ENCODE measurements at regions not wholly inside any gene's neighbourhood (a gene's known extent, or its start where the extent isn't known, plus 50 kb on each side); places are given as distances from the start of the nearest gene placed in this dataset.

- H3K36me3 ChIP-seq (ENCODE audit: insufficient read depth, low read length) = no peaks in the 10 kb centered on the region
- no peak overlapping the region for H3K4me3 ChIP-seq (ENCODE audit: low read depth, low read length, poor library complexity, severe bottlenecking)
- intact Hi-C loops (cut with micrococcal nuclease; ENCODE audit: unreplicated experiment) = no loop called here
- TF ChIP-seq CTCF (conservative IDR thresholded peaks at IDR 0.05; ENCODE audit: low read length) (no peak), EZH2phosphoT487 (IDR thresholded peaks at IDR 0.05; ENCODE audit: borderline replicate concordance, low read depth, low read length) (no peak)
- H3K9me2 ChIP-seq (ENCODE audit: insufficient read depth, low read length) = no peaks in the 10 kb centered on the region
- POLR2A ChIA-PET = no interaction called here
- H2AFZ ChIP-seq (ENCODE audit: low read length) = no peak overlapping the region
- DNase-seq (ENCODE audit: low spot score) = no peak
- H4K20me1 ChIP-seq (ENCODE audit: insufficient read depth, low read length) = no peaks in the 10 kb centered on the region
- H3K79me2 ChIP-seq (ENCODE audit: insufficient read depth, low read depth, low read length) = no peaks in the 10 kb centered on the region
- H3K9me3 ChIP-seq (ENCODE audit: low read length) = no peaks in the 10 kb centered on the region
- no TSS peak for BruUV-seq (replicated peaks)
- H3K4me1 ChIP-seq (ENCODE audit: insufficient read depth, low read length, poor library complexity, severe bottlenecking) = no peaks in the 10 kb centered on the region
- CTCF ChIA-PET (ENCODE audit: unreplicated experiment) = no interaction called here
- no peak overlapping the region for H3K4me2 ChIP-seq (ENCODE audit: low read length)
- no peak overlapping the region for H3K27ac ChIP-seq (ENCODE audit: low read depth, low read length, poor library complexity, severe bottlenecking)
Measured at GRCh38 chr12:25723921-25724491, 170.9 kb upstream of the LMNTD1 start.

DNA sequence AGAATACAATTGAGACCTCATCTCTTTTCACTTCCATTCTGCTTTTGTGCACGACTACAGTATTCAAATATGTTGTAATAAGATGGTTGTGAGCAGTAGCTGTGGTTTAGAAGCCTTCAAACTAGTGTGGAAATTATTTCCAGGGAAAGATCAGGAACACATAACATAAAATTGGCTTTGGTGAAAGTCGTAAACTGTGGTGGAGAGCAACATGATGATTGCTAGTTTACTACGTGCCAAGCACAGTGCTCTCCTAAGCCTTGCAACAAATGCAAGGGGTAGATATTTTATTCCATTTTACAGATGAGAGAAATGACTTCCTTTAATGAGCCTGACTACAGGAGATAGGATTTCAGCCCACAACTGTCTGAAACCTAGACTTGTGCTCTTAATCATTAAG lies 172.4 kb upstream of the LMNTD1 start:
- TF ChIP-seq EZH2phosphoT487 (IDR thresholded peaks at IDR 0.05; ENCODE audit: borderline replicate concordance, low read depth, low read length) (no peak), CTCF (conservative IDR thresholded peaks at IDR 0.05; ENCODE audit: low read length) (no peak)
- H3K4me2 ChIP-seq (ENCODE audit: low read length) = no peak overlapping the region
- H3K9me2 ChIP-seq (ENCODE audit: insufficient read depth, low read length) = no peaks in the 10 kb centered on the region
- intact Hi-C loops (cut with micrococcal nuclease; ENCODE audit: unreplicated experiment) = no loop called here
- no peaks in the 10 kb centered on the region for H3K79me2 ChIP-seq (ENCODE audit: insufficient read depth, low read depth, low read length)
- POLR2A ChIA-PET = interaction anchor here (0.7 kb wide), 1 partner anchor 220 kb away, joined by 3 read pairs; no protein-coding TSS in a partner anchor
- H3K4me3 ChIP-seq (ENCODE audit: low read depth, low read length, poor library complexity, severe bottlenecking) = no peak overlapping the region
- no peak overlapping the region for H3K27ac ChIP-seq (ENCODE audit: low read depth, low read length, poor library complexity, severe bottlenecking)
- no peak for DNase-seq (ENCODE audit: low spot score)
- CTCF ChIA-PET (ENCODE audit: unreplicated experiment) = no interaction called here
- H2AFZ ChIP-seq (ENCODE audit: low read length) = no peak overlapping the region
- no peaks in the 10 kb centered on the region for H3K9me3 ChIP-seq (ENCODE audit: low read length)
- no peaks in the 10 kb centered on the region for H3K36me3 ChIP-seq (ENCODE audit: insufficient read depth, low read length)
- no peaks in the 10 kb centered on the region for H3K4me1 ChIP-seq (ENCODE audit: insufficient read depth, low read length, poor library complexity, severe bottlenecking)
- no TSS peak for BruUV-seq (replicated peaks)
- H4K20me1 ChIP-seq (ENCODE audit: insufficient read depth, low read length) = no peaks in the 10 kb centered on the region

DNA sequence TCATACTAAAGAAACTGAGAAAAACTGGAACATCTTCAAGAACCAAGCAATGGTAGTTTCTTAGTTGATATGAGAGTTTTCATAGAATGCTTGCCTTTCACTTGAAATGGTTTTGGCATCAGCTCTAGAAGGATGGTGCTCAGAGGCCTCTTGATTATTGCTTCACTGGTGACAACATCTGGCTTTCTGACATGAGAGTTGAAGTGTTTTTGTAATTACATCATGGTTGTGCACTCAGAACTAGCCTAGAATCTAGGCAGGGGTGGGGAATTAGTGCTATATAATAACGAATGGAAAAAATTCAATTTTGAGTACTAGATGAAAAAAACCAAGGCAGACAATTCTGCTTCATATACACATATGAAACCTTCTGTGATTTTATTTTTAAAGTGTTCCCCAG lies 172.8 kb upstream of the LMNTD1 start:
- DNase-seq (ENCODE audit: low spot score) = no peak
- Histone ChIP-seq H3K4me3 (ENCODE audit: low read depth, low read length, poor library complexity, severe bottlenecking) (no peak overlapping the region), H3K36me3 (ENCODE audit: insufficient read depth, low read length) (no peaks in the 10 kb centered on the region), H3K4me2 (ENCODE audit: low read length) (no peak overlapping the region), H3K27ac (ENCODE audit: low read depth, low read length, poor library complexity, severe bottlenecking) (no peak overlapping the region), H2AFZ (ENCODE audit: low read length) (no peak overlapping the region), H3K9me2 (ENCODE audit: insufficient read depth, low read length) (no peaks in the 10 kb centered on the region), H3K9me3 (ENCODE audit: low read length) (no peaks in the 10 kb centered on the region), H3K4me1 (ENCODE audit: insufficient read depth, low read length, poor library complexity, severe bottlenecking) (no peaks in the 10 kb centered on the region), H4K20me1 (ENCODE audit: insufficient read depth, low read length) (no peaks in the 10 kb centered on the region), H3K79me2 (ENCODE audit: insufficient read depth, low read depth, low read length) (no peaks in the 10 kb centered on the region)
- intact Hi-C loops (cut with micrococcal nuclease; ENCODE audit: unreplicated experiment) = no loop called here
- ChIA-PET CTCF (ENCODE audit: unreplicated experiment) (no interaction called here), POLR2A (interaction anchor here (0.7 kb wide), 1 partner anchor 220 kb away, joined by 3 read pairs; no protein-coding TSS in a partner anchor)
- no TSS peak for BruUV-seq (replicated peaks)
- TF ChIP-seq CTCF (conservative IDR thresholded peaks at IDR 0.05; ENCODE audit: low read length) = no peak
- no peak for TF ChIP-seq EZH2phosphoT487 (IDR thresholded peaks at IDR 0.05; ENCODE audit: borderline replicate concordance, low read depth, low read length)
